Sigmoid colon (tissue), 6 donors: ENCODE measurements at regions not wholly inside any gene's neighbourhood (a gene's known extent, or its start where the extent isn't known, plus 50 kb on each side); places are given as distances from the start of the nearest gene placed in this dataset.

Source experiments
- DNase-seq: peaks from one replicate; pipeline ENCODE4 v3.0.0-alpha.2; 2019
- H3K27ac ChIP-seq, 4 donors: fragments of 200-600 bp; sonication (generic); one replicate each; pipeline ENCODE4 v1.5.1; 2016 to 2019; ENCODE audit warnings: mild to moderate bottlenecking in 1 of 4
- H3K27me3 ChIP-seq, 3 donors: fragments of 200-600 bp; sonication (generic); one replicate each; pipeline ENCODE4 v1.5.1; 2019; ENCODE audit warnings: mild to moderate bottlenecking in 1 of 3
- H3K36me3 ChIP-seq, 4 donors: fragments of 200-600 bp; sonication (generic); one replicate each; pipeline ENCODE4 v1.5.1; 2016 to 2019
- H3K4me1 ChIP-seq, 4 donors: fragments of 200-600 bp; sonication (generic); one replicate each; pipeline ENCODE4 v1.5.1; 2017 to 2019
- H3K4me3 ChIP-seq, 4 donors: fragments of 200-600 bp; sonication (generic); one replicate each; pipeline ENCODE4 v1.5.1; 2017 to 2019; ENCODE audit warnings: mild to moderate bottlenecking in 2 of 4, moderate library complexity in 1 of 4
- H3K9me3 ChIP-seq, 4 donors: fragments of 200-600 bp in 3 of 4; sonication (generic) in 3 of 4; one replicate each; pipeline versions ENCODE4 v1.5.1 to v1.6.1; 2013 to 2019
- CTCF ChIP-seq, 4 experiments: fragments of 450-650 bp in 3 of 4; fragments of 200-600 bp in 1 of 4; IDR thresholded peaks; one replicate each; pipeline ENCODE4 v1.5.1; 2016 to 2019; ENCODE audit warnings: antibody characterized with exemption in 4 of 4, mild to moderate bottlenecking in 3 of 4, moderate library complexity in 2 of 4
- EP300 ChIP-seq, 4 donors: sonication (generic); formaldehyde crosslinking; IDR thresholded peaks; one replicate each; pipeline ENCODE4 v1.6.1; 2017; ENCODE audit warnings: antibody characterized with exemption in 4 of 4
- POLR2A ChIP-seq, 2 donors: fragments of 450-650 bp; IDR thresholded peaks; one replicate each; pipeline ENCODE4 v1.6.1; 2016; ENCODE audit warnings: antibody characterized with exemption in 2 of 2, mild to moderate bottlenecking in 2 of 2, moderate library complexity in 2 of 2
- POLR2AphosphoS5 ChIP-seq, 4 donors: sonication (generic); formaldehyde crosslinking; IDR thresholded peaks; one replicate each; pipeline ENCODE4 v1.6.1; 2017; ENCODE audit warnings: antibody characterized with exemption in 4 of 4
- WGBS, 2 donors: extraction: QIAGEN DNeasy Blood & Tissue Kit; methylation state at CpG; one replicate each; pipeline ENCODE4 v1.1.7; 2013; 5-methylcytosine and 5-hydroxymethylcytosine counted together
- intact Hi-C: fragments of 100-400 bp; cut with DNase I; formaldehyde crosslinking; loops from one replicate; pipeline ENCODE4 v1.15.1; 2023
- donor health status: healthy with polysubstance abuse.
- donor health status: healthy.

- no peak for DNase-seq
- WGBS, 2 donors: 45 to 47% methylated on average over 2 of the region's 2 CpGs
- intact Hi-C loops: no loop called here
Measured at GRCh38 chr6:74623027-74623426, 582.8 kb downstream of the COL12A1 start.

GRCh38 chr6:74611220-74611619, 594.6 kb downstream of the COL12A1 start:
- DNase-seq: no peak
- intact Hi-C loops: no loop called here

More at GRCh38 chr6:74623027-74623426, 582.8 kb downstream of the COL12A1 start:
- TF ChIP-seq POLR2A (IDR thresholded peaks at IDR 0.05) (no peak), EP300 (IDR thresholded peaks at IDR 0.05) (no peak), POLR2AphosphoS5 (IDR thresholded peaks at IDR 0.05) (no peak), CTCF (IDR thresholded peaks at IDR 0.05) (no peak)
- no peaks in the 10 kb centered on the region for H3K36me3 ChIP-seq
- no peak overlapping the region for H3K27ac ChIP-seq
- H3K9me3 ChIP-seq: peaks cover 0 to 4% (median 2%) of the 10 kb centered on the region in 4 donors
- no peak overlapping the region for H3K4me3 ChIP-seq
- no peaks in the 10 kb centered on the region for H3K27me3 ChIP-seq
- no peaks in the 10 kb centered on the region for H3K4me1 ChIP-seq

GRCh38 chr6:74610352-74610751, 595.5 kb downstream of the COL12A1 start:
- no peak overlapping the region for H3K27ac ChIP-seq
- no peaks in the 10 kb centered on the region for H3K36me3 ChIP-seq
- no peak for TF ChIP-seq POLR2AphosphoS5 (IDR thresholded peaks at IDR 0.05)
- TF ChIP-seq EP300 (IDR thresholded peaks at IDR 0.05): no peak
- TF ChIP-seq POLR2A (IDR thresholded peaks at IDR 0.05): no peak
- no peak for TF ChIP-seq CTCF (IDR thresholded peaks at IDR 0.05)
- intact Hi-C loops: no loop called here
- H3K9me3 ChIP-seq: no peaks in the 10 kb centered on the region
- H3K4me1 ChIP-seq: peaks cover 0 to 24% (median 12%) of the 10 kb centered on the region in 4 donors
- no peak for DNase-seq
- H3K4me3 ChIP-seq: no peak overlapping the region
- 84 to 88% methylated on average over 1 of the region's 1 CpG for WGBS, 2 donors
- H3K27me3 ChIP-seq: no peaks in the 10 kb centered on the region

More at GRCh38 chr6:74611220-74611619, 594.6 kb downstream of the COL12A1 start:
- Histone ChIP-seq H3K4me3 (no peak overlapping the region), H3K27me3 (no peaks in the 10 kb centered on the region), H3K27ac (no peak overlapping the region), H3K9me3 (no peaks in the 10 kb centered on the region), H3K36me3 (no peaks in the 10 kb centered on the region), H3K4me1 (peaks cover 0 to 18% (median 9%) of the 10 kb centered on the region in 4 donors)
- TF ChIP-seq EP300 (IDR thresholded peaks at IDR 0.05) (no peak), CTCF (IDR thresholded peaks at IDR 0.05) (no peak), POLR2A (IDR thresholded peaks at IDR 0.05) (no peak), POLR2AphosphoS5 (IDR thresholded peaks at IDR 0.05) (no peak)

GRCh38 chr6:74609871-74610270, 596.0 kb downstream of the COL12A1 start:
- 77 to 86% methylated on average over 1 of the region's 1 CpG for WGBS, 2 donors
- H3K27me3 ChIP-seq: no peaks in the 10 kb centered on the region
- TF ChIP-seq EP300 (IDR thresholded peaks at IDR 0.05) (no peak), POLR2A (IDR thresholded peaks at IDR 0.05) (no peak), CTCF (IDR thresholded peaks at IDR 0.05) (no peak), POLR2AphosphoS5 (IDR thresholded peaks at IDR 0.05) (no peak)
- no peak overlapping the region for H3K4me3 ChIP-seq
- no peaks in the 10 kb centered on the region for H3K36me3 ChIP-seq
- DNase-seq: no peak
- no peaks in the 10 kb centered on the region for H3K9me3 ChIP-seq
- H3K4me1 ChIP-seq: peaks cover 0 to 24% (median 12%) of the 10 kb centered on the region in 4 donors
- intact Hi-C loops: no loop called here
- no peak overlapping the region for H3K27ac ChIP-seq

GRCh38 chr6:74607934-74608333, 597.9 kb downstream of the COL12A1 start:
- no peak overlapping the region for H3K4me3 ChIP-seq
- H3K9me3 ChIP-seq: no peaks in the 10 kb centered on the region
- intact Hi-C loops: no loop called here
- 33 to 67% methylated on average over 3 of the region's 3 CpGs for WGBS, 2 donors
- no peak for TF ChIP-seq EP300 (IDR thresholded peaks at IDR 0.05)
- TF ChIP-seq POLR2A (IDR thresholded peaks at IDR 0.05): no peak
- no peak for TF ChIP-seq POLR2AphosphoS5 (IDR thresholded peaks at IDR 0.05)
- no peak for TF ChIP-seq CTCF (IDR thresholded peaks at IDR 0.05)
- no peaks in the 10 kb centered on the region for H3K27me3 ChIP-seq
- H3K27ac ChIP-seq: peak overlapping the region in 1 of 4 donors; percentile 62
- H3K4me1 ChIP-seq: peaks cover 0 to 24% (median 12%) of the 10 kb centered on the region in 4 donors
- DNase-seq: no peak
- no peaks in the 10 kb centered on the region for H3K36me3 ChIP-seq
